ENCODE measurements at regions not wholly inside any gene's neighbourhood (a gene's known extent, or its start where the extent isn't known, plus 50 kb on each side); places are given as distances from the start of the nearest gene placed in this dataset.
"Not testable (repeated sequence)": the region's sequence is repeated elsewhere in the genome, so short reads cannot be mapped to it uniquely, and the experiment has no call there.

- no peak for FAIRE-seq
Measured at GRCh38 chr6:113006494-113006893, 659.4 kb downstream of the RFPL4B start.

GRCh38 chr6:113009682-113010081 lies 662.6 kb downstream of the RFPL4B start:
- no peak for FAIRE-seq

GRCh38 chr6:113010196-113010989 lies 663.3 kb downstream of the RFPL4B start:
- FAIRE-seq, result no peak

GRCh38 chr6:113011389-113011788 lies 664.3 kb downstream of the RFPL4B start:
- FAIRE-seq, result no peak

- FAIRE-seq, result no peak
Measured at GRCh38 chr6:113011801-113012200, 664.7 kb downstream of the RFPL4B start.

- FAIRE-seq, result no peak
Measured at GRCh38 chr6:113015249-113015648, 668.1 kb downstream of the RFPL4B start.

- FAIRE-seq, result no peak
Measured at GRCh38 chr6:113017353-113017752, 670.2 kb downstream of the RFPL4B start.

GRCh38 chr6:113018351-113019151 lies 671.4 kb downstream of the RFPL4B start:
- no peak for FAIRE-seq

- no peak for FAIRE-seq
Measured at GRCh38 chr6:113019176-113019575, 672.0 kb downstream of the RFPL4B start.

- no peak for FAIRE-seq
Measured at GRCh38 chr6:113027780-113028179, 680.6 kb downstream of the RFPL4B start.

GRCh38 chr6:113029161-113029560 lies 682.0 kb downstream of the RFPL4B start:
- FAIRE-seq, result not testable (repeated sequence)

GRCh38 chr6:113031591-113032238 lies 684.6 kb downstream of the RFPL4B start:
- no peak for FAIRE-seq

GRCh38 chr6:113039005-113039404 lies 691.9 kb downstream of the RFPL4B start:
- no peak for FAIRE-seq

GRCh38 chr6:113047148-113047547 lies 700.0 kb downstream of the RFPL4B start:
- FAIRE-seq, result no peak

- FAIRE-seq, result no peak
Measured at GRCh38 chr6:113047932-113048331, 700.8 kb downstream of the RFPL4B start.

- FAIRE-seq, result no peak
Measured at GRCh38 chr6:113048741-113049140, 701.6 kb downstream of the RFPL4B start.

- FAIRE-seq, result no peak
Measured at GRCh38 chr6:113049190-113049589, 702.1 kb downstream of the RFPL4B start.

GRCh38 chr6:113050010-113050858 lies 703.1 kb downstream of the RFPL4B start:
- FAIRE-seq, result no peak

GRCh38 chr6:113050979-113051378 lies 703.8 kb downstream of the RFPL4B start:
- FAIRE-seq, result no peak

- FAIRE-seq, result no peak
Measured at GRCh38 chr6:113052506-113052905, 705.4 kb downstream of the RFPL4B start.

GRCh38 chr6:113055061-113055460 lies 707.9 kb downstream of the RFPL4B start:
- no peak for FAIRE-seq

GRCh38 chr6:113055998-113056397 lies 708.9 kb downstream of the RFPL4B start:
- FAIRE-seq, result no peak

All from G401.6 (cell line).